HL-60 (cell line): ENCODE measurements at regions not wholly inside any gene's neighbourhood (a gene's known extent, or its start where the extent isn't known, plus 50 kb on each side); places are given as distances from the start of the nearest gene placed in this dataset.

Experiments
- CTCF ChIP-seq: IDR thresholded peaks from one replicate; pipeline ENCODE4 v1.5.1; 2011; ENCODE audit warnings: low read length, control low read depth, inconsistent platforms; ENCODE audit not compliant: insufficient read depth
- REST ChIP-seq: IDR thresholded peaks from 2 replicates; pipeline ENCODE4 v1.6.1; 2012; ENCODE audit warnings: low read depth; ENCODE audit not compliant: insufficient replicate concordance

- TF ChIP-seq CTCF (no peak), REST (no peak)
These were observed 86.3 kb upstream of the TOX3 start for GRCh38 chr16:52633230-52633629.
